Esophagus mucosa (tissue), 1 donor: ENCODE measurements at regions not wholly inside any gene's neighbourhood (a gene's known extent, or its start where the extent isn't known, plus 50 kb on each side); places are given as distances from the start of the nearest gene placed in this dataset.
"Not testable (repeated sequence)": the region's sequence is repeated elsewhere in the genome, so short reads cannot be mapped to it uniquely, and the experiment has no call there.

Experiments
- ATAC-seq: fragments of 200-7000 bp; cut with Tn5 transposase; one replicate; pipeline ENCODE4 v1.9.1; 2020
- donor health status: DM: yes; HTN: yes; CAD: no.

GRCh38 chr2:215830304-215830703 lies 183.0 kb downstream of the MREG start:
- ATAC-seq: peak; percentile 52

DNA sequence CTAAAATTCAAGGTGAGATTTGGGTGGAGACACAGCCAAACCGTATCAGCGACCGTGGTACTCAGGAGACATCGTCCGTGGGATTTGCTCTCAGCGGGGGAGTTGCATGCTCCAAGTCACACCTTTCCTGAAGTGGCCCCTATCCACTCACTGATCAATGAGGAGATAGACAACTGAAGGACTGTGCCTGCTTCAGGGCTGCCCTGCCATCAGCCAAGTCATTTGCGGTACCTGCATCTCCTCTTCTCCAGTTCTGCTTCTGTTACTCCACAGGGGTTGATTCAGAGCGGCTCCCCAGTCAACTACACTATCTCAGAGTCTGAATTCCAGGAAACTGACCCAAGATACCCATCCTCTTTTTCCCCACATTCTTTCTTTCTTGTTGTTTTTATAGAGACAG lies 184.1 kb downstream of the MREG start:
- ATAC-seq: no peak

DNA sequence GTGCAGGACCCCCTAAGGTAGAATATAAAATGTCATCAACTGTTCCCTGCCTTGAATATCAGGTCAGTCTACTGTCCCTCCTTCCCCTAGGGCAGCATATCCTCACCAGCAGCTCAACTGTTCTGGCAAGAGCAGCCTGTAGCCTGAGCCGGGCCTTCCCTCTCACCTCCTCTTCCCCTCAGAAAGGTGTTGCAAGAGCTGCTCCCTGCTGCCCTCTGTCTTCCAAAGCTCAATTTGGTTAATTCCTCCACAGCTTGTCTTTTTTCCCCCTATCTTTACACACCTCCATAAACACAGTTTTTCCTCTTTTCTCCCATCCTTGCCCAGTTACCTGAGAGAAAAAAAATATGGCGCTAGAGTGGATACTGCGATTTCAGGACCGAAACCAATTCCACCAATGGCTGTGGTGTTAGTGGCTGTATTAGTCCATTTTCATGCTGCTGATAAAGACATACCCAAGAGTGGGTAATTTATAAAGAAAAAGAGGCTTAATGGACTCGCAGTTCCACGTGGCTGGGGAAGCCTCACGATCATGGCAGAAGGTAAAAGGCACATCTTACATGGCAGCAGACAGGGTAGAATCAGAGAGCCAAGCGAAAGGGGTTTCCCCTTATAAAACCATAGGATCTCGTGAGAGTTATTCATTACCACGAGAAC lies 184.7 kb downstream of the MREG start:
- peak; percentile 90 for ATAC-seq

- ATAC-seq: no peak
These were observed 186.4 kb downstream of the MREG start for GRCh38 chr2:215826838-215827441.

DNA sequence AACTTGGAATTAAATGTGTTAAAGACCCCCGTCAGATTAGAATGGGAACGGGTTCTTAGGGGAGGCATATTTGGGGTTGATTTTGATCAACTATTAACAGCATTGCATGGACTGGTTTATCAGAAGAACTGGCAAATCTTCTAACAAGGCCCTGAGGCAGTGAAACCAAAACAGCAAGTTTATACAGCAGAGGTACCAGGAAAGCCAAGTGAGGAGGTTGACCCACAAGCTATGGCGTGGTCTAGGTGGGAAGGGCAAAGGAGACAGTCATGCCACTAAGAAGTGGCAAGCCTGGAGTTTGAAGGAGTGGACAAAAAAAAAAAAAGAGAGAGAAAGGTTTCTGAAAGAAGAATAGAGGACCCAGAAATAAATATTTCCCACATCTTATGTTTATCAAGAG lies 187.0 kb downstream of the MREG start:
- ATAC-seq: no peak

DNA sequence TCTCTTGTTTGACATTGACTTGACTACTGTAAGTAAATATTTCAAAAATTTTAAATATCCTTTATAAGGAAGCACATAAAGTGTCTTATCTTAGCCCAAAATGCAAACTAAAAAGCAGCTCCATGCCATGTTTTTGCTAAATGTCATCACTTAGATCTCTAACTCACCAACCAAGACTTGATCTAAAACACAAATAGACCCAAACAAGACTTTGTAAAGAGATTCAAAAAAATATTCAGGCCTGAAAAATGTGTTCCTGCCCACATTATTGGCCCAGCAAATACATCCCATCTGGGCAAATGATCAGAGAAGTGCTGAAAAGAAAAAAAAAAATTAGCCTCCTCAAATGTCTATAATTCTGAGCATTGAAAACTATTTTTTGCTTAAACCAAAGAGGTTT lies 187.6 kb downstream of the MREG start:
- ATAC-seq: no peak

- ATAC-seq: not testable (repeated sequence)
These were observed 192.1 kb downstream of the MREG start for GRCh38 chr2:215821298-215821697.

GRCh38 chr2:215819713-215820112 lies 193.6 kb downstream of the MREG start:
- not testable (repeated sequence) for ATAC-seq

- ATAC-seq: peak; percentile 76
These were observed 196.3 kb downstream of the MREG start for GRCh38 chr2:215817046-215817445.

GRCh38 chr2:215816424-215816823 lies 196.9 kb downstream of the MREG start:
- no peak for ATAC-seq

DNA sequence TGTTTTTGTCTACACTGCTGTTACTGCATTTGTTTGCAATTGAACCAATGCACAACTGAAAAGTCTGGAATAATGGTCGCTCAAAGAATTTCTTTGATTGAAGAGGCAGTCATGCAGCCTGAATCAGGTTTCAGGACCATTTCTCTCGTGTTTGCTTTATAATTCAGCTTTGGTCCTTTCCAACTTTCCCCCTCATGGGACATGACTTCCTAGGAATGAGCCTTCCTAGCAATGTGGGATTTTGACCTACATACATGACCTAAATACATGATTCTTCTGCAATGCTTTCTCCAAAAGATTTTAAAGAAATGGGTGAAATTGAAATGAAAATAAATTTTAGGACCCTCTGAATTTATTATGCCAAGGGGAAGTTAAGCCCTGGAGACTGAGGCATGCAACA lies 197.4 kb downstream of the MREG start:
- ATAC-seq: no peak

DNA sequence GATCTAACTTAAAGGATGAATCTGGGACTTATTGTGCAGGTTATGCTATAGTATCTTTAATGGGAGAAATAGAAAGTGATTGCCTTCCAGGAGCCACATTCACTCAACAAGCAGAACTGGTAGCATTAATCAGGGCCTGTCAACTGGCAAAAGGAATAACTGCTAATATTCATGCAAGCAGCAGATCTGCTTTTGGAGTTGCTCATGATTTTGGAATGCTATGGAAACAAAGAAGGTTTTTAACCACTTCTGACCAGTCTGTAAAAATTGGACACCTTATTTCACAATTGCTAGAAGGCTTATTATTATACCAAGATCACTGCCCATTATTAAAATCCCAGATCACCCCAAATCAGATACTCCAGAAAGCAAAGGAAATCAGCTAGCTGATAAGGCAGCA lies 200.4 kb downstream of the MREG start:
- peak; percentile 33 for ATAC-seq

DNA sequence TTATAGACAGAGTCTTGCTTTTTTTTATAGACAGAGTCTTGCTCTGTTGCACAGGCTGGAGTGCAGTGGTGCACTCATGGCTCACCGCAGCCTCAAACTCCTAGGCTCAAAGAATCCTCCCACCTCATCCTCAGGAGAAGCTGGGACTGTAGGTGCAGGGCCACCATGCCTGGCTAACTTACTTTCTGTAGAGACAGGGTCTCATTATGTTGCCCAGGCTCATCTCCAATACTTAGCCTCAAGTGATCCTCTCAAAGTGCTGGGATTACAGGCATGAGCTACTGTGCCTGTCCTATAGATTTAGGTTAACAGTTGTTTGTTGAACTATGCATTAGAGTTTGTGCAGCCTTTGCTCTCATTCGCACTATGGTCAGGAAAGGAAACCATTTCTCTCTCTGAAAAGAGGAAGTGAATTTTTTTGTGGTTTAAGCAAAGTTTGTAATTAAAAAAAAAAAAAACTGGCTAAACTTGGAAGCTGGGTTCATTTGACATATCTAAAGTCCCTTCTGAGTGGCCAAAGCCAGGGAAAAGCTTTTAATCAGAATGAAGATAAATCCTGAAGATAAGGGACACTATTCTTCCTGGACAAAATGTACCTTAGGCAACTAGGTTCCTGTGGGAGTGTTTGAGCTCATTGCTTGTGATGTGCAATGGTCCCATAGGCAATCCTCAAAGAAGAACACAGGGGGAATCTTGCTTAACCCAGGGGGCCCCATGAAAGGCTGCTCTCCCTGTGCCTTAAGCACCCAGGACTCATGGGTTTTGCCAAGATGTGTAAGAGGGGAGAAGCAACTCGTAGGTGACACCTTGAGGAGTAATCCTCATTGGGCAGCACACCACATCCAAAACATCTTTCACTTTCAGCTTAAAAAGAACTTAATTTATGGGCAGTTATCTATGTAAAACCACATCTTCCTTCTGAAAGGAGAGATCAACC lies 201.7 kb downstream of the MREG start:
- ATAC-seq: no peak

DNA sequence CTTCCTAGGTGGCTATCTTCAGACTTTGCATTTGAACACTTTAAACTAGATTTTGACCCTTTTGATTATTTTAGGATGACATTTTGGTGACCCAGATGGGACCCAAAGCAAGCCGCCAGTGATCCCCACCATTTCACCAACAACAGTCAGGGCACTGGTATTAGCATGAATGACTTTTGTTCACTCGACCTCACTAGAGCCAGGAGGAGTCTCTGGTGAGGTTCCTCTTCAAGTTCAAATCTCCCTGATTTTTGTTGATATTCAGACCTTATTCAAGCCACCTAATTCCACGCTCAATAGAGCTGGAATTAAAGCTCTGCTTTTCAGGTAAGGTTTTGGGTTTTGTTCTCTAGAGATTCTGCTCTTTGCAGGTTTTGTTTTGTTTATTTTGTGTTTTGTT lies 202.3 kb downstream of the MREG start:
- no peak for ATAC-seq

- no peak for ATAC-seq
These were observed 204.4 kb downstream of the MREG start for GRCh38 chr2:215808996-215809395.

- no peak for ATAC-seq
These were observed 205.2 kb downstream of the MREG start for GRCh38 chr2:215808194-215808593.

DNA sequence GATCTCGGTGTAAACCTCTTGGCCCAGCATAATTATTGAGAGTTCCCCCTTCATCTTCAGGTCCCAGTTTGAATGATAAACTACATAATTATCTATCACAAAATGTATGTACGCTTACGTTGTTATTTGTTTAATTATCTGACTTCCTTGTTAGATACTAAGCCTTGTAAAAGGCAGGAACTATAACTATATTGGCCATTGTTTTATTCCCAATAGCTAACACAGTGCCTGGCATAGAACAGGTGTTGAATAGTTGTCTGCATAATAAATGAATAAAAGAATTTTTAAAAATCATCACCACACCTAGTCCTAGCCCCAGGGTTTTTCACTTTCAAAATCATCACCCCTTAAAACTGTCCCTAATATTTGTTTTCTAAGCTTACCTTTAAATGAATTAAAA lies 207.9 kb downstream of the MREG start:
- no peak for ATAC-seq

- ATAC-seq: no peak
These were observed 210.2 kb downstream of the MREG start for GRCh38 chr2:215803150-215803549.

- ATAC-seq: no peak
These were observed 214.2 kb downstream of the MREG start for GRCh38 chr2:215799194-215799593.

DNA sequence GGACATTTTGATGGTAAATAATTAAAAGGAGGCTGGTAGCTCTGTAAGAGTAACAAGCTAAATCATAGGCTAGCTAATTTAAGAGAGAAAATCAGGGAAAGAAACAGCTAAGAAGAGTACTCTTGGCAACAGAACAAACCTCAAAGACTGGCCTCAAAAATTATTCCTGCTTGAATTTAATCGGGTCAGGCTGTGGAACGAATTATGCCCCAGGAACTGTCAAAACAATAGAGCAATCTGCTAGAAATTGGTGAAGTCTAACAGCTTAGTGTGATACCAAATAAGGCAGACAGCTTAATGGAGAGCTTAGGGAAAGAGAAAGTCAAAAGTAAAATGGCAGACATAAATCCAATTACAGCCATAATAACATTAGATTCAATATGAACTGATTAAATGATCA lies 215.7 kb downstream of the MREG start:
- ATAC-seq: no peak

DNA sequence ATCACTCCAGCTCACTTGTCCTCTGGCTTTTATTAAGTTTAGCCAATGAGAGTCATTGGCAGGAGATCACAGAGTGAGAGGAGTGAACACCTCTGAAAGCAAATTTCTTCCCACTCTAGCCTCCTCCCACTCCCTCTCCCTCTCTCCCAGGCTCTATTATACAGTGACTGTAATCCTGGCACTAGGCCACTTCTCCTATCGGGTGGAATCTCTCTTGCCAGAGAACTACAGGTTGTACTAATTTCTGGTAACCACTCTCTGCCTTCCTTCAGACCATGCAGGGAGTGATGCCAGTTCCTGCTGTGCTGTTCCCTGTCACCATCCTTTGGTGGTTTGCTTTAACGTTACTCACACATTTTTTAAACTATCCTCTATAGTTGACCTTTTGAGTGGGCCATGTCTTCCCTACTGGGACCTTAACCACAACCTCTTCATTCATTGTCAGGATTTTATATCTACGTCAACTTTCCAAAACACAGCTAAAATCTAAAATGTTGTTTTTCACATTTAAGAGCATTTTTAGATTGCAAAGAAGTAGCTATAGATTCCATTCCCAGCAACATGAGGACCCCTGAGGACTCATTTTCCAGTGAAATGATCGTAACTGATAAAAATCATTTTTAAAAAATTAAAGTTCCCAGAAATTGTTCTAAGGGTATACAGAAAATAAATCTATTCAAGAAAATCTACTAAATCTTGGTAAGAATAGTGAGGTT lies 217.1 kb downstream of the MREG start:
- ATAC-seq: no peak

- ATAC-seq: no peak
These were observed 218.4 kb downstream of the MREG start for GRCh38 chr2:215794829-215795546.
